ENCODE measurements at regions not wholly inside any gene's neighbourhood (a gene's known extent, or its start where the extent isn't known, plus 50 kb on each side); places are given as distances from the start of the nearest gene placed in this dataset.

DNA sequence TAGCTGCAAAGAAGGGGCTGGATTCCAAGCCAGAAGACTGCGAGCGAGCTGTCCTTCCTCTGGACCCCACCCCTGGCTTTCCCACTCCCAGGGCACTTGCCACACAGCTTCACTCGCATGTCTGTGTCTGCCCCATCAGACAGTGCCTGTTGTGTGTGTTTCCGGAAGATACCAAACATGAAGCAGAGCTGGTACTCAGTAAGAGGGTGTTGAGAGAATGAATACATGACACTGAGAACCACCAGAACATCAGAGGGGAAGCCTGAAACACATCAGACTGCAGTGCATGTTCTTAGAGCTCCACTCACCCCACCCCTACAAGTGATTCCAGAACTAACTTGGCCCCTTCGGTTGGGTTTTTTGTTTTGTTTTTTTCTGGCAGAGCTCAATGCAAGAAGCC, 181.5 kb downstream of the TTC32 start:
- TF ChIP-seq SMC3 (IDR thresholded peaks at IDR 0.05; ENCODE audit: low read length), result no peak
- no peak for TF ChIP-seq RFX1 (IDR thresholded peaks at IDR 0.05)

Measured in HepG2 (cell line).